Right lung (tissue), 2 donors: ENCODE measurements at regions not wholly inside any gene's neighbourhood (a gene's known extent, or its start where the extent isn't known, plus 50 kb on each side); places are given as distances from the start of the nearest gene placed in this dataset.

ENCODE experiments used
- DNase-seq, 2 donors: peaks; one replicate each; pipeline ENCODE4 v3.0.0-alpha.2; 2013

DNA sequence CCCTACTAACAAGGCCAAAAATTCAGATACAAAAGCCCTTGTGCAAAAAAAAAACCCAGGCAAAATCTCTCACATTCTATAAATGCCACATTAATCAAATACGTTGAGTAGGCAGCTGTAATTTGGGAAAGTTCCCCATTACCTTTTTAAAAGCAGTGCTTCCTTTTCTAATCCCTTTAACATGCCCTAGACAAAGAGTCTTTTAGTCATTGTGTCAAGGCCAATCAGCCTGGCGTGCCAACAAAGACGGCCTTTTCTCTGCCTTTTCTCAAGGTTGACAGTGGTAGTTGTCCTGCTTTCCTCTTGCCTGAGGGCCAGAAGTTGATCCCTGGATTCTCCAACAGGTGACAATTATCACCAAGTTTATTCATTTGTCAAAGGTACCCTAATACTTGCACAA is 62.5 kb upstream of the METAP2 start:
- DNase-seq: no peak

DNA sequence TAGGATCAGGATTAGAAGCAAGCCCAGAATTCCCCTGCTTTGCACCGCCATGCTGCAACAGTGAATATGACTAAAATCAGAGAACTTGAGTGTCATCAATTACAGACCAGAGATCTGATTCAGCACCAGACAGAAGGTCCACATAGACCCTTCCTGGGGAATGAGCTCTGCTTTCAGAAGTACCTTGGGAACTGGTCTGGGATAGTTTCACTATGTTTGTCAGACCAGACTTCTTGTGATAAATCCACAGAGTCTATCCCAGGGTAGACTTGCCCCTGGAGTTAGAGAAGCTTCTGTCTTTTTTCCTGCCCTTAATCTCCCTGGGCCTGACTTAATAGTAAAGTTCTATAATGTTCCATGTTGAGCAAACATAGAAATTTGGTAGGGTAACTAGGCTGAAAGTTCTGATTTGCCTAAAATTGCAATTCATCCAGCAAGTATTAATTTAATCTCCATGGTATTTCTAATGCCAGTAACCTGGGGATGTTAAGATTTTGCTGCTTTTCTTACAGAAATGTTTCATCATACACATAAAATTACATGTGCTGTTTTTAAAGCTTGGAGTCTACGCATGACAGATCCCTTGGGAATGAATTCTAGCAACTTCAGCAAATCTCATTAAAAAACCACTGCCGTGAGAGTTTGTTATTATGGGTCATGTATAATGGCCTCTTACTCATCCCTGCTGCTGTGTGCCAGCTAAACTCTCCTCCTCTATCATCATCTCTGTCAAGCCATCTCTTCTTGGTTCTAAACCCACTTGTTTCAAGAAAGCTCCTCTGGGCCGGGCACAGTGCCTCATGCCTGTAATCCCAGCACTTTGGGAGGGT is 61.3 kb upstream of the METAP2 start:
- DNase-seq: no peak

DNA sequence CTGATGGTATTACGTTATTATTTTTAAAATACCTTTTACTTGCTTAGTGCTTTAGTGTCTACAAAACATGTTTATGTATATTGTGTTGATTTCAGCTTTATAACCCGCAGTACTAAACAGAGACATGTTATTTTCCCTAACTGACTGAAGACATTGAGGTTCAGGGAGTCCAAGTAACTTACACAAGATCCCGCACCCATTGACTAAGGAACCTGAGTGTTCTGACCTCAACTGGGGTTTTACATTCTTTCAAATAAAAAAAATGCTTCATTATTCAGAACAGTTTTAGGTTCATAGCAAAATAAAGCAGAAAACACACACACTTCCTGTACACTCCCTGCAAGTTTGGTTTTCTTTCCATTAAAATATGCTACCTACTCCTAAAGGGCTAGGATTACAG is 60.4 kb upstream of the METAP2 start:
- no peak for DNase-seq

DNA sequence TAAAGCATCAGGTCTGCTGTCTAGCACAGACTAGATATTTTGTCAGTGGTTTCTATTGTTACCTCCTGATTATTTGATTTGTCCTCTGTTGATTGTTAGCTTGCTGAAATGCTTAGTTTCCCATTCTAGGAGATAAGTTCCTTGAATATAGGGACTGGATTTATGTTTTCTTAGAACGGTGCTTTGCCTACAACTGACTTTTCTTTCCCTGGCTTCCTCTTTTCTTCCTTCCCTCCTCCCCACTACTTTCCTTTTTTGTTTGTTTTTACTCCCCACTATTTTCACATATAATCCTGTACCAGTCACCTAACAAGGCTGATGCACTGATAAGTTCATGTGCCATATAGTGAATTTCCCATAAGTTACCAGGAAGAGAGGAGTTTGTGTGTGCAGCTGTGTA is 58.5 kb upstream of the METAP2 start:
- no peak for DNase-seq

DNA sequence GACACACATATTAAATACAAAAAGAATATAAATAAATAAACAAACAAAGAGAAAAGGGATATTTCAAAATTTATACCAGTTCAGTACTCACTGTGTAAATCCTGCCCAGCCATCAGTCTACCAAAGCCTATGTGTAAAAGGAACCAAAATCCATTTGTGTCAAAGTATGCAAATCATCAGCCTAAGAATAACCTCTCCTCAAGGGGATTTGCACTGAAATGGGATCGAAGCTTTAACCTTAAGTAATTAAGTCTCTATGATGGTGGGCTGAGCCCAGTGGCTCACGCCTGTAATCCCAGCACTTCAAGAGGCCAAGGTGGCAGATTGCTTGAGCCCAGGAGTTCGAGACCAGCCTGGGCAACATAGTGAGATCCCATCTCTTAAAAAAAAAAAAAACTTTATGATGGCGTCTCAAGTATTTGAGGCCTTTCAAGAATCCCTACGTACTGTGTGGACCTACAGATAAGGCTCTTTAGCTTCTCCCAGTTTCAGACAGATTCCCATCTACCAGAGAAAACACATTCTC is 57.8 kb upstream of the METAP2 start:
- no peak for DNase-seq

DNA sequence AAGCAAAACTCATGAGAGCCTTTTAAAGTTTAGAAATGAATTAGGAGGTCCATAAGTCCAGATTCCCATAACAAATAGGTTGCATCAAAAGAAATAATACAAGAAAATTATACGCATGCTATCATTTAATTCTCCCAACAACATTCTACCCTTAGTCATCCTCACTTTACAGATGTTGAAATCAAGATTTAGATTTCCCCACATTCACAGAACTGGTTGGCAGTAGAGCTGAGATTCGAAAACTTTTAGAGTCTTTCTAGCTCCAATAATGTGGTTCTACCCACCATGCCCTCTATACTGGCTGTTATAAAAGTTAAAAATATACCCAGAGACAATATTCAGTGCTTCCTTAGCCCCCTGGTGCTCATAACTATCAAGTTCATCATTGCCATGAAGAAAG is 56.6 kb upstream of the METAP2 start:
- no peak for DNase-seq

DNA sequence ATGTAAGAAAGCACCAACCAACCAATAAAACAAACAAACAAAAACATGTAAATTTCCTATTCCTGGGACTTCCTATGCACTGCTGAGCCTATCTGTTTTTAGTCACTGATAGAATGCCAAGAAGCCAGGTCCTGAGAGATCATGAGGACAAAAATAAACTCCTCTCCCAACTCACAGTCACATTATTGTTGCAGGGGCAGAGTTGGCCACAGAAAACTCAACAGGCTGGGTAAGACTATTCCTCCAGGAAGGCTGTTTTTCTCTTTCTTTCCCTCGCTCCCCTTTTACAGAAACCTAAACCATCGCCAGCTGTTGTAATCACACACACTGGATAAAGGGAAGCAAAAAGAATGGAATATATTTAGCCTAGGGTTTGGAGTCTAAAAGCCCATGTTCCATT is 55.8 kb upstream of the METAP2 start:
- no peak for DNase-seq
